DND-41 (cell line): ENCODE measurements at regions not wholly inside any gene's neighbourhood (a gene's known extent, or its start where the extent isn't known, plus 50 kb on each side); places are given as distances from the start of the nearest gene placed in this dataset.

Experiments
- EZH2 ChIP-seq: IDR thresholded peaks from 3 replicates; pipeline ENCODE4 v1.6.1; 2012; ENCODE audit warnings: borderline replicate concordance, low read depth, mild to moderate bottlenecking, moderate library complexity, low read length, inconsistent platforms; ENCODE audit not compliant: severe bottlenecking
- TF ChIP-seq, protein P1 (sequence below): IDR thresholded peaks from 2 replicates; pipeline ENCODE4 v1.5.1; 2012; ENCODE audit warnings: borderline replicate concordance, low read length, moderate library complexity, mild to moderate bottlenecking; ENCODE audit not compliant: poor library complexity, severe bottlenecking; ENCODE audit errors: extremely low read depth

DNA sequence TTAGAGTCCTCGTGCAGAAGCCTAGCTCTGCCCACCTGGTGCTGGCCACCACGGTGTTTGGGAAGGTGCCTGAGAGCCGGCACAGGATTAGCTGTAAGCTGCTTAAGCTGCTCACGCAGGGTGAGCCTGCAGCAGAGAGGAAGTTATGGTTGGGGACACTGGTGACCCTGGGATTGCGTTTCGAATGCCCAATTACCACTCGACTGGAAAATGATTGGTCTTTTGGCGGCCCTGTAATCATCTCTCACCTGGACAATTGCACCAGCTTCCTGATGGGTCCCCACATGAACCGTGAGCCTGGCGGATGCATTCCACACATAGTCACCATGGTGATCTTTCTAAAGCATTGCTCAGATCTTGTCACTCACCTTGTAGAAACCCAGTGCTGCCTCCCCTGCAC lies 442.3 kb upstream of the ZMIZ1 start:
- TF ChIP-seq, protein P1, sequence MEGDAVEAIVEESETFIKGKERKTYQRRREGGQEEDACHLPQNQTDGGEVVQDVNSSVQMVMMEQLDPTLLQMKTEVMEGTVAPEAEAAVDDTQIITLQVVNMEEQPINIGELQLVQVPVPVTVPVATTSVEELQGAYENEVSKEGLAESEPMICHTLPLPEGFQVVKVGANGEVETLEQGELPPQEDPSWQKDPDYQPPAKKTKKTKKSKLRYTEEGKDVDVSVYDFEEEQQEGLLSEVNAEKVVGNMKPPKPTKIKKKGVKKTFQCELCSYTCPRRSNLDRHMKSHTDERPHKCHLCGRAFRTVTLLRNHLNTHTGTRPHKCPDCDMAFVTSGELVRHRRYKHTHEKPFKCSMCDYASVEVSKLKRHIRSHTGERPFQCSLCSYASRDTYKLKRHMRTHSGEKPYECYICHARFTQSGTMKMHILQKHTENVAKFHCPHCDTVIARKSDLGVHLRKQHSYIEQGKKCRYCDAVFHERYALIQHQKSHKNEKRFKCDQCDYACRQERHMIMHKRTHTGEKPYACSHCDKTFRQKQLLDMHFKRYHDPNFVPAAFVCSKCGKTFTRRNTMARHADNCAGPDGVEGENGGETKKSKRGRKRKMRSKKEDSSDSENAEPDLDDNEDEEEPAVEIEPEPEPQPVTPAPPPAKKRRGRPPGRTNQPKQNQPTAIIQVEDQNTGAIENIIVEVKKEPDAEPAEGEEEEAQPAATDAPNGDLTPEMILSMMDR = no peak
- TF ChIP-seq EZH2 = no peak
